Nephron progenitor cell (in vitro differentiated cells): ENCODE measurements at regions not wholly inside any gene's neighbourhood (a gene's known extent, or its start where the extent isn't known, plus 50 kb on each side); places are given as distances from the start of the nearest gene placed in this dataset.

Experiments used
- DNase-seq: peaks from one replicate; pipeline ENCODE4 v3.0.0; 2021
- H3K27ac Mint-ChIP-seq: 2 replicates; pipeline ENCODE4 v1.8.0; 2021; ENCODE audit warnings: mild to moderate bottlenecking, moderate library complexity, mixed read lengths
- H3K27me3 Mint-ChIP-seq: 2 replicates; pipeline ENCODE4 v1.8.0; 2021; ENCODE audit warnings: mild to moderate bottlenecking, low read depth, mixed read lengths; ENCODE audit not compliant: poor library complexity
- H3K36me3 Mint-ChIP-seq: 2 replicates; pipeline ENCODE4 v1.8.0; 2021; ENCODE audit warnings: low read depth, mixed read lengths
- H3K4me1 Mint-ChIP-seq: 2 replicates; pipeline ENCODE4 v1.8.0; 2021; ENCODE audit warnings: mixed read lengths
- H3K4me3 Mint-ChIP-seq: 2 replicates; pipeline ENCODE4 v1.8.0; 2021; ENCODE audit warnings: mild to moderate bottlenecking, moderate library complexity, mixed read lengths
- H3K9me3 Mint-ChIP-seq: 2 replicates; pipeline ENCODE4 v1.8.0; 2021; ENCODE audit warnings: mild to moderate bottlenecking, moderate library complexity, mixed read lengths
- CTCF ChIP-seq: fragments of 200-600 bp; sonication (generic); IDR thresholded peaks from 2 replicates; pipeline ENCODE4 v1.5.0; 2021; ENCODE audit warnings: antibody characterized with exemption

- Mint-ChIP-seq H3K4me1 (peaks cover 27% of the 10 kb centered on the region), H3K4me3 (no peak overlapping the region), H3K36me3 (no peaks in the 10 kb centered on the region), H3K27ac (no peak overlapping the region), H3K27me3 (peaks cover 4% of the 10 kb centered on the region), H3K9me3 (no peaks in the 10 kb centered on the region)
- no peak for TF ChIP-seq CTCF
- no peak for DNase-seq
Measured at GRCh38 chr3:94524102-94524919, 461.4 kb downstream of the NSUN3 start.

GRCh38 chr3:94525043-94525442 lies 462.2 kb downstream of the NSUN3 start:
- Mint-ChIP-seq H3K27me3 (no peaks in the 10 kb centered on the region), H3K27ac (no peak overlapping the region), H3K4me3 (no peak overlapping the region), H3K9me3 (no peaks in the 10 kb centered on the region), H3K4me1 (peaks cover 27% of the 10 kb centered on the region), H3K36me3 (no peaks in the 10 kb centered on the region)
- DNase-seq, result peak; percentile 15
- peak; percentile 28 for TF ChIP-seq CTCF

GRCh38 chr3:94529816-94530215 lies 467.0 kb downstream of the NSUN3 start:
- Mint-ChIP-seq H3K9me3 (no peaks in the 10 kb centered on the region), H3K27ac (no peak overlapping the region), H3K36me3 (no peaks in the 10 kb centered on the region), H3K4me1 (peaks cover 13% of the 10 kb centered on the region), H3K27me3 (no peaks in the 10 kb centered on the region), H3K4me3 (no peak overlapping the region)
- no peak for TF ChIP-seq CTCF
- no peak for DNase-seq

- Mint-ChIP-seq H3K27ac (no peak overlapping the region), H3K36me3 (no peaks in the 10 kb centered on the region), H3K4me3 (no peak overlapping the region), H3K4me1 (no peaks in the 10 kb centered on the region), H3K27me3 (no peaks in the 10 kb centered on the region), H3K9me3 (no peaks in the 10 kb centered on the region)
- DNase-seq, result no peak
- no peak for TF ChIP-seq CTCF
Measured at GRCh38 chr3:94532951-94533350, 470.1 kb downstream of the NSUN3 start.

- no peak overlapping the region for H3K27ac Mint-ChIP-seq
- no peaks in the 10 kb centered on the region for H3K4me1 Mint-ChIP-seq
- no peaks in the 10 kb centered on the region for H3K9me3 Mint-ChIP-seq
- no peaks in the 10 kb centered on the region for H3K36me3 Mint-ChIP-seq
- no peak for DNase-seq
- H3K4me3 Mint-ChIP-seq, result no peak overlapping the region
- TF ChIP-seq CTCF, result no peak
- no peaks in the 10 kb centered on the region for H3K27me3 Mint-ChIP-seq
Measured at GRCh38 chr3:94539937-94540336, 477.1 kb downstream of the NSUN3 start.

- Mint-ChIP-seq H3K27ac (no peak overlapping the region), H3K9me3 (no peaks in the 10 kb centered on the region), H3K4me1 (no peaks in the 10 kb centered on the region), H3K27me3 (no peaks in the 10 kb centered on the region), H3K4me3 (no peak overlapping the region), H3K36me3 (no peaks in the 10 kb centered on the region)
- DNase-seq, result no peak
- TF ChIP-seq CTCF, result no peak
Measured at GRCh38 chr3:94543161-94543560, 480.3 kb downstream of the NSUN3 start.
